Smooth muscle cell (in vitro differentiated cells): ENCODE measurements at regions not wholly inside any gene's neighbourhood (a gene's known extent, or its start where the extent isn't known, plus 50 kb on each side); places are given as distances from the start of the nearest gene placed in this dataset.
A peak's percentile ranks its signal among the peaks of the same experiment; 100 is the strongest.
"Not testable (repeated sequence)": the region's sequence is repeated elsewhere in the genome, so short reads cannot be mapped to it uniquely, and the experiment has no call there.

Experiments
- DNase-seq: peaks from one replicate; lab custom pipeline; 2025; ENCODE audit not compliant: unreplicated experiment; lab: John Stamatoyannopoulos, UW
- H2AFZ ChIP-seq: fragments of 200-600 bp; sonication (generic); 2 replicates; pipeline ENCODE4 v1.6.0; 2016; ENCODE audit warnings: antibody characterized with exemption, low read depth, mild to moderate bottlenecking
- H3F3A ChIP-seq: fragments of 200-600 bp; sonication (generic); 2 replicates; pipeline ENCODE4 v1.6.0; 2017; ENCODE audit warnings: antibody characterized with exemption, low read depth
- H3K27ac ChIP-seq: fragments of 200-600 bp; sonication (generic); 2 replicates; pipeline ENCODE4 v1.5.1; 2016; ENCODE audit warnings: low read depth, mild to moderate bottlenecking
- H3K27me3 ChIP-seq: fragments of 200-600 bp; sonication (generic); 2 replicates; pipeline ENCODE4 v1.6.1; 2016; ENCODE audit warnings: low read depth, mild to moderate bottlenecking
- H3K36me3 ChIP-seq: fragments of 200-600 bp; sonication (generic); 2 replicates; pipeline ENCODE4 v1.5.1; 2016; ENCODE audit warnings: low read depth
- H3K4me1 ChIP-seq: fragments of 200-600 bp; sonication (generic); 2 replicates; pipeline ENCODE4 v1.5.1; 2016; ENCODE audit warnings: low read depth
- H3K4me2 ChIP-seq: fragments of 200-600 bp; sonication (generic); 2 replicates; pipeline ENCODE4 v1.6.0; 2016; ENCODE audit warnings: mild to moderate bottlenecking
- H3K4me3 ChIP-seq: fragments of 200-600 bp; sonication (generic); 2 replicates; pipeline ENCODE4 v1.5.1; 2016; ENCODE audit warnings: mild to moderate bottlenecking
- H3K79me2 ChIP-seq: fragments of 200-600 bp; sonication (generic); 2 replicates; pipeline ENCODE4 v1.6.0; 2016; ENCODE audit warnings: low read depth, mild to moderate bottlenecking
- H3K9ac ChIP-seq: fragments of 200-600 bp; sonication (generic); 2 replicates; pipeline ENCODE4 v1.6.0; 2016; ENCODE audit warnings: low read depth
- H3K9me3 ChIP-seq: fragments of 200-600 bp; sonication (generic); replicated peaks from 2 replicates; pipeline ENCODE4 v1.5.1; 2016; ENCODE audit warnings: low read depth
- H4K20me1 ChIP-seq: fragments of 200-600 bp; sonication (generic); 2 replicates; pipeline ENCODE4 v1.6.0; 2016; ENCODE audit warnings: low read depth
- WGBS: methylation state at CpG from one replicate; pipeline ENCODE4 v1.1.7; 2016; ENCODE audit warnings: low lambda C conversion rate; 5-methylcytosine and 5-hydroxymethylcytosine counted together
- TF ChIP-seq, protein P1 (sequence below): fragments of 200-600 bp; sonication (generic); IDR thresholded peaks from 2 replicates; pipeline ENCODE4 v1.5.1; 2017; ENCODE audit warnings: borderline replicate concordance, mild to moderate bottlenecking, antibody characterized with exemption; ENCODE audit not compliant: insufficient read depth, poor library complexity, severe bottlenecking

DNA sequence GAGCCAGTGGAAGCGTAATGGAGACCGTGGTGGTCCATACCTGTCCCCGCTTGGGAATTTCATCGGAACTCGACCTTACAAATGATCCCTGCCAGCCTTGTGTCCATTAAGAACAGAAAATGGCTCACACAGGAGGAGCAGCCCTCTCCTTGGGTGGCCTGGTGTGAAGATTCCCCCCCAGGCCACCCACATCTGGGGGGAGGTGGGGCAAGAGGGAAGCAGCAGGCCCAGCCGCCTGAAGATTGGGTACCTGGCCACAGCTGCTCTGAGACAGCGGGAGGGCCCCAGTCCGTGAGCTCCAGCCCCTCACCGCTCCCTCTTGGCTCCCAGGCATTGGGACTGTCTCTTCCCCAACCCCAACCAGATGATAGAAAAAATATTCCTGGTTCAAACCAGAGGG is 277.8 kb upstream of the FOXF1 start:
- no peak overlapping the region for H3K27ac ChIP-seq
- no peaks in the 10 kb centered on the region for H3F3A ChIP-seq
- no peaks in the 10 kb centered on the region for H3K9me3 ChIP-seq
- H3K9ac ChIP-seq = no peak overlapping the region
- no peak overlapping the region for H2AFZ ChIP-seq
- H3K4me3 ChIP-seq = no peak overlapping the region
- no peaks in the 10 kb centered on the region for H3K4me1 ChIP-seq
- no peaks in the 10 kb centered on the region for H3K27me3 ChIP-seq
- no peaks in the 10 kb centered on the region for H3K79me2 ChIP-seq
- no peak for DNase-seq
- H4K20me1 ChIP-seq = no peaks in the 10 kb centered on the region
- H3K4me2 ChIP-seq = no peak overlapping the region
- TF ChIP-seq, protein P1, sequence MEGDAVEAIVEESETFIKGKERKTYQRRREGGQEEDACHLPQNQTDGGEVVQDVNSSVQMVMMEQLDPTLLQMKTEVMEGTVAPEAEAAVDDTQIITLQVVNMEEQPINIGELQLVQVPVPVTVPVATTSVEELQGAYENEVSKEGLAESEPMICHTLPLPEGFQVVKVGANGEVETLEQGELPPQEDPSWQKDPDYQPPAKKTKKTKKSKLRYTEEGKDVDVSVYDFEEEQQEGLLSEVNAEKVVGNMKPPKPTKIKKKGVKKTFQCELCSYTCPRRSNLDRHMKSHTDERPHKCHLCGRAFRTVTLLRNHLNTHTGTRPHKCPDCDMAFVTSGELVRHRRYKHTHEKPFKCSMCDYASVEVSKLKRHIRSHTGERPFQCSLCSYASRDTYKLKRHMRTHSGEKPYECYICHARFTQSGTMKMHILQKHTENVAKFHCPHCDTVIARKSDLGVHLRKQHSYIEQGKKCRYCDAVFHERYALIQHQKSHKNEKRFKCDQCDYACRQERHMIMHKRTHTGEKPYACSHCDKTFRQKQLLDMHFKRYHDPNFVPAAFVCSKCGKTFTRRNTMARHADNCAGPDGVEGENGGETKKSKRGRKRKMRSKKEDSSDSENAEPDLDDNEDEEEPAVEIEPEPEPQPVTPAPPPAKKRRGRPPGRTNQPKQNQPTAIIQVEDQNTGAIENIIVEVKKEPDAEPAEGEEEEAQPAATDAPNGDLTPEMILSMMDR = no peak
- no peaks in the 10 kb centered on the region for H3K36me3 ChIP-seq
- WGBS = 92% methylated on average over 9 of the region's 9 CpGs

DNA sequence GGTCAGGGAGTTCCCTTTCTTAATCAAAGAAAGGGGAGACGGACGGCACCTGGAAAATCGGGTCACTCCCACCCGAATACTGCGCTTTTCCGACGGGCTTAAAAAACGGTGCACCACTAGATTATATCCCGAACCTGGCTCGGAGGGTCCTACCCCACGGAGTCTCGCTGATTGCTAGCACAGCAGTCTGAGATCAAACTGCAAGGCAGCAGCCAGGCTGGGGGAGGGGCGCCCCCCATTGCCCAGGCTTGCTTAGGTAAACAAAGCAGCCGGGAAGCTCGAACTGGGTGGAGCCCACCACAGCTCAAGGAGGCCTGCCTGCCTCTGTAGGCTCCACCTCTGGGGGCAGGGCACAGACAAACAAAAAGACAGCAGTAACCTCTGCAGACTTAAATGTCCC is 276.8 kb upstream of the FOXF1 start:
- H3K36me3 ChIP-seq, H3K27ac ChIP-seq, H3K4me2 ChIP-seq, H3K79me2 ChIP-seq, H3K4me1 ChIP-seq, H3K9me3 ChIP-seq, H3K27me3 ChIP-seq, H3K9ac ChIP-seq, H2AFZ ChIP-seq, H4K20me1 ChIP-seq, DNase-seq, H3F3A ChIP-seq, H3K4me3 ChIP-seq: not testable (repeated sequence)
- WGBS = 72% methylated on average over 15 of the region's 15 CpGs

DNA sequence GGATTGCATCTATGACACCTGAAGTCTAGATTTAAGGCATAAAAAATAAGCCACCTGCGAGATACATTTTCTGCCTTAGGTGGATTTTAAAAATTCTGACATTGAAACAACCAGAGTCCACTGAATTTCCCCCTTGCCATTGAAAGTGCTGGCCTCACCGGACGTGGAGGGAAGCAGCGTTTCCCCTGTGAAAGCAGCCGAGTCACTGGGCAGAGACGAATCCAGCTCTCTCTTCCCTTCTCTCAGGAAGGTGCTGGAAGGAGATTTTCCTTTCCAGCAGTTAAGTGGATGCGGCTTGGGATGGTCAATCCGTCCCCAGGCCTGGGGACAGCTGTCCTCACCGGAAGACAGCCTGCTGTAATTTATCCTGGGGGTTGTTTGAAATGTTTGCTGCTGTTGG is 270.9 kb upstream of the FOXF1 start:
- no peak overlapping the region for H3K9ac ChIP-seq
- H3K36me3 ChIP-seq = no peaks in the 10 kb centered on the region
- DNase-seq = no peak

DNA sequence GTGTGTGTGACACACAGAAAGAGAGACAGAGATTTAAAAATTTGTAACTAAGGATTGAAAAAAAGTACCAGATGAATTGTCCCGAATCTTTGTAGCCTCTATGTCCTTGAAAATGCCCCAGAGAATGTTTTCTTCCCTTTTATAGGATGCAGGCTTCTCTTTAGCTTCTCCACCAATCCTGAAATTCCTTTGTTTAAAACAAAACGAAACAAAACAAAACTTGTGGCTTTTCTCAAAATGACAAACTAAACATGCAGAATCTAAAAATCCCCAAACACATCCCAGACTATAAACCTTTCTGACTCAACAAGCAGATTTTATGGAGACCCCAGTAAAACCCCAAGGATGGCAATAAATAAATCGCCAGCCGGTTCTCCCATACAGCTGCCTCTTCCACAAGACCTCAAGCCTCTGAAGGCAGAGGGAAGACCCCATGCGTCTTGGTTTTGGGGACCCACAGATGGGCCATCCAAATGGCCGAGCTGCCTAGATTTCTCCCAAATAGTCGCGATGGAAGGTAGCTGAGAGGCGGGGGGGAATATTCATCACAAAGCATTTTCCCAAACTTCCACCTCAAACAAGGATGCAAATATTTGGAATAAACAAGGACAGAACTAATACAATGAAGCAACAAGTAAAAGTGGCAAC is 269.5 kb upstream of the FOXF1 start:
- peak overlapping the region; percentile 18 for H3K9ac ChIP-seq
- H3K27ac ChIP-seq = peak overlapping the region; percentile 2
- no peaks in the 10 kb centered on the region for H3K9me3 ChIP-seq
- no peaks in the 10 kb centered on the region for H3K79me2 ChIP-seq
- peak overlapping the region; percentile 65 for H2AFZ ChIP-seq
- TF ChIP-seq, protein P1 = no peak
- no peak for DNase-seq
- 44% methylated on average over 9 of the region's 9 CpGs for WGBS
- H4K20me1 ChIP-seq = no peaks in the 10 kb centered on the region
- no peaks in the 10 kb centered on the region for H3F3A ChIP-seq
- H3K4me3 ChIP-seq = peak overlapping the region; percentile 34
- H3K4me2 ChIP-seq = peak overlapping the region; percentile 73
- H3K36me3 ChIP-seq = no peaks in the 10 kb centered on the region
- no peaks in the 10 kb centered on the region for H3K27me3 ChIP-seq
- peaks cover 3% of the 10 kb centered on the region for H3K4me1 ChIP-seq

More for the DNA sequence above, 270.9 kb upstream of the FOXF1 start:
- peak overlapping the region; percentile 77 for H2AFZ ChIP-seq
- no peaks in the 10 kb centered on the region for H3K79me2 ChIP-seq
- no peaks in the 10 kb centered on the region for H3K9me3 ChIP-seq
- TF ChIP-seq, protein P1 = no peak
- no peaks in the 10 kb centered on the region for H3K27me3 ChIP-seq
- WGBS = 60% methylated on average over 9 of the region's 9 CpGs
- H3K4me3 ChIP-seq = no peak overlapping the region
- H3K4me2 ChIP-seq = no peak overlapping the region
- H4K20me1 ChIP-seq = no peaks in the 10 kb centered on the region
- no peaks in the 10 kb centered on the region for H3F3A ChIP-seq
- H3K27ac ChIP-seq = no peak overlapping the region
- H3K4me1 ChIP-seq = peaks cover 3% of the 10 kb centered on the region
